IMR-90 (cell line): ENCODE measurements at regions not wholly inside any gene's neighbourhood (a gene's known extent, or its start where the extent isn't known, plus 50 kb on each side); places are given as distances from the start of the nearest gene placed in this dataset.
"Not testable (repeated sequence)": the region's sequence is repeated elsewhere in the genome, so short reads cannot be mapped to it uniquely, and the experiment has no call there.

ENCODE experiments used
- ATAC-seq: fragments of 200-7000 bp; cut with Tn5 transposase; 2 replicates; pipeline ENCODE4 v1.9.1; 2020; ENCODE audit warnings: low read depth, mild to moderate bottlenecking, moderate library complexity
- BruUV-seq: library from RNA; stranded (reverse); fragments of 400-500 nt; replicated peaks from 2 replicates; lab custom pipeline; 2021; lab: Mats Ljungman, UMichigan
- CTCF ChIA-PET: fragments of 300-600 bp; formaldehyde crosslinking; extraction: SDS; loops from one replicate; lab custom pipeline; 2021; ENCODE audit warnings: antibody characterized with exemption; lab: Yijun Ruan, JAX
- POLR2A ChIA-PET: fragments of 300-600 bp; sonication (Branson Sonifier 250); formaldehyde crosslinking; loops from one replicate; lab custom pipeline; 2022; ENCODE audit warnings: antibody characterized with exemption; ENCODE audit not compliant: unreplicated experiment; lab: Charles Lee
- DNase-seq: peaks from one replicate; pipeline ENCODE4 v3.0.0; 2013
- H2AFZ ChIP-seq: replicated peaks from 2 replicates; pipeline ENCODE3; 2013; ENCODE audit warnings: low read length, mild to moderate bottlenecking; ENCODE audit not compliant: poor library complexity
- H2AK5ac ChIP-seq: 2 replicates; pipeline ENCODE4 v1.6.1; 2013; ENCODE audit warnings: low read depth, low read length, inconsistent platforms
- H2AK9ac ChIP-seq: replicated peaks from 2 replicates; pipeline ENCODE3; 2013; ENCODE audit warnings: mild to moderate bottlenecking, low read depth, low read length, moderate library complexity; ENCODE audit not compliant: poor library complexity
- H2BK120ac ChIP-seq: 2 replicates; pipeline ENCODE4 v1.6.1; 2013; ENCODE audit warnings: low read depth, low read length, inconsistent platforms
- H2BK15ac ChIP-seq: 3 replicates; pipeline ENCODE4 v1.6.1; 2013; ENCODE audit warnings: low read depth, low read length, inconsistent platforms
- H2BK20ac ChIP-seq: 2 replicates; pipeline ENCODE4 v1.6.1; 2013; ENCODE audit warnings: low read depth, mild to moderate bottlenecking, inconsistent platforms, low read length, moderate library complexity
- H2BK5ac ChIP-seq: 2 replicates; pipeline ENCODE4 v1.6.1; 2013; ENCODE audit warnings: mild to moderate bottlenecking, low read depth, low read length, inconsistent platforms; ENCODE audit not compliant: poor library complexity, severe bottlenecking
- H3K14ac ChIP-seq: replicated peaks from 2 replicates; pipeline ENCODE4 v1.6.1; 2013; ENCODE audit warnings: low read depth, low read length, inconsistent platforms
- H3K18ac ChIP-seq: 2 replicates; pipeline ENCODE4 v1.6.1; 2013; ENCODE audit warnings: low read depth, low read length, control low read depth
- H3K23ac ChIP-seq: 2 replicates; pipeline ENCODE4 v1.6.1; 2013; ENCODE audit warnings: low read depth, low read length, inconsistent platforms
- H3K27ac ChIP-seq: 2 replicates; pipeline ENCODE4 v1.5.1; 2013; ENCODE audit warnings: mild to moderate bottlenecking, control low read depth, low read length; ENCODE audit not compliant: insufficient read depth
- H3K27me3 ChIP-seq: 2 replicates; pipeline ENCODE4 v1.6.1; 2013; ENCODE audit warnings: low read length; ENCODE audit not compliant: control insufficient read depth, insufficient read depth
- H3K36me3 ChIP-seq: 2 replicates; pipeline ENCODE4 v1.6.1; 2013; ENCODE audit warnings: low read length, mixed read lengths; ENCODE audit not compliant: control insufficient read depth, insufficient read depth
- H3K4ac ChIP-seq: 2 replicates; pipeline ENCODE4 v1.6.1; 2013; ENCODE audit warnings: low read depth, low read length, inconsistent platforms
- H3K4me1 ChIP-seq: 2 replicates; pipeline ENCODE4 v1.6.1; 2013; ENCODE audit warnings: low read length, mixed read lengths; ENCODE audit not compliant: control insufficient read depth, insufficient read depth
- H3K4me2 ChIP-seq: 2 replicates; pipeline ENCODE4 v1.6.1; 2013; ENCODE audit warnings: low read depth, mild to moderate bottlenecking, control low read depth, low read length, moderate library complexity
- H3K4me3 ChIP-seq: 2 replicates; pipeline ENCODE4 v1.5.1; 2013; ENCODE audit warnings: low read depth, mild to moderate bottlenecking, control low read depth, low read length, moderate library complexity; ENCODE audit not compliant: insufficient read depth
- H3K56ac ChIP-seq: 2 replicates; pipeline ENCODE4 v1.6.1; 2013; ENCODE audit warnings: low read length, inconsistent platforms; ENCODE audit not compliant: insufficient read depth; ENCODE audit errors: extremely low read depth
- H3K79me1 ChIP-seq, 2 experiments: 2 replicates each; pipeline ENCODE4 v1.6.1; 2013; ENCODE audit warnings: low read length in 2 of 2, inconsistent platforms in 1 of 2, low read depth in 1 of 2
- H3K9ac ChIP-seq: 2 replicates; pipeline ENCODE4 v1.6.1; 2013; ENCODE audit warnings: low read depth, low read length, control low read depth
- H3K9me1 ChIP-seq: 2 replicates; pipeline ENCODE4 v1.6.1; 2013; ENCODE audit warnings: low read length, inconsistent platforms; ENCODE audit not compliant: insufficient read depth
- H3K9me3 ChIP-seq: 2 replicates; pipeline ENCODE4 v1.6.1; 2013; ENCODE audit warnings: low read length; ENCODE audit not compliant: control insufficient read depth, insufficient read depth
- H4K20me1 ChIP-seq: 2 replicates; pipeline ENCODE4 v1.6.1; 2013; ENCODE audit warnings: low read length, inconsistent platforms; ENCODE audit not compliant: insufficient read depth
- H4K5ac ChIP-seq: 2 replicates; pipeline ENCODE4 v1.6.1; 2013; ENCODE audit warnings: mild to moderate bottlenecking, low read depth, low read length, control low read depth
- H4K8ac ChIP-seq, 2 experiments: 2 replicates each; pipeline ENCODE4 v1.6.1; 2013; ENCODE audit warnings: low read depth in 2 of 2, low read length in 2 of 2, control low read depth in 1 of 2, inconsistent platforms in 1 of 2
- H4K91ac ChIP-seq: 2 replicates; pipeline ENCODE4 v1.6.1; 2013; ENCODE audit warnings: low read depth, low read length, inconsistent platforms; ENCODE audit not compliant: insufficient read depth
- WGBS, 2 experiments: methylation state at CpG; one replicate each; pipeline versions ENCODE4 v1.1.5 to v1.1.7; 2013; ENCODE audit warnings: missing lambda C conversion rate in 2 of 2; ENCODE audit not compliant: insufficient read length in 1 of 2; ENCODE audit errors: extremely low coverage in 2 of 2; 5-methylcytosine and 5-hydroxymethylcytosine counted together
- dilution Hi-C: fragments of 300-500 bp; cut with HindIII; formaldehyde crosslinking; loops from one replicate; pipeline ENCODE4 v1.14.3; 2018; ENCODE audit warnings: low sequenced_read_pairs; ENCODE audit not compliant: unreplicated experiment
- in situ Hi-C: fragments of 300-500 bp; cut with MboI; formaldehyde crosslinking; loops from 3 replicates; pipeline ENCODE4 v1.14.3; 2019; ENCODE audit warnings: low sequenced_read_pairs, inconsistent platforms, mixed read lengths
- intact Hi-C: fragments of 100-400 bp; cut with micrococcal nuclease; formaldehyde crosslinking; loops from 2 replicates; pipeline ENCODE4 v1.10.0; 2022

GRCh38 chr1:137664-138063 lies 313.8 kb downstream of the OR4F29 start:
- DNase-seq, H3K4ac ChIP-seq, H2BK15ac ChIP-seq, H3K4me1 ChIP-seq, H3K9me3 ChIP-seq, H3K9me1 ChIP-seq, H3K4me2 ChIP-seq, ATAC-seq, H3K18ac ChIP-seq, H4K8ac ChIP-seq, H3K56ac ChIP-seq, H4K20me1 ChIP-seq, in situ Hi-C loops, CTCF ChIA-PET, H2AK5ac ChIP-seq, intact Hi-C loops, H3K9ac ChIP-seq, H2BK5ac ChIP-seq, H4K5ac ChIP-seq, H3K27me3 ChIP-seq, H3K27ac ChIP-seq, H4K91ac ChIP-seq, H2BK120ac ChIP-seq, H2AK9ac ChIP-seq, H3K4me3 ChIP-seq, H3K14ac ChIP-seq, dilution Hi-C loops, H2AFZ ChIP-seq, H3K23ac ChIP-seq, H3K36me3 ChIP-seq, BruUV-seq, H2BK20ac ChIP-seq, H3K79me1 ChIP-seq, POLR2A ChIA-PET: not testable (repeated sequence)
- WGBS, 2 experiments = no CpG with 5 or more reads among the region's 16 CpGs

DNA sequence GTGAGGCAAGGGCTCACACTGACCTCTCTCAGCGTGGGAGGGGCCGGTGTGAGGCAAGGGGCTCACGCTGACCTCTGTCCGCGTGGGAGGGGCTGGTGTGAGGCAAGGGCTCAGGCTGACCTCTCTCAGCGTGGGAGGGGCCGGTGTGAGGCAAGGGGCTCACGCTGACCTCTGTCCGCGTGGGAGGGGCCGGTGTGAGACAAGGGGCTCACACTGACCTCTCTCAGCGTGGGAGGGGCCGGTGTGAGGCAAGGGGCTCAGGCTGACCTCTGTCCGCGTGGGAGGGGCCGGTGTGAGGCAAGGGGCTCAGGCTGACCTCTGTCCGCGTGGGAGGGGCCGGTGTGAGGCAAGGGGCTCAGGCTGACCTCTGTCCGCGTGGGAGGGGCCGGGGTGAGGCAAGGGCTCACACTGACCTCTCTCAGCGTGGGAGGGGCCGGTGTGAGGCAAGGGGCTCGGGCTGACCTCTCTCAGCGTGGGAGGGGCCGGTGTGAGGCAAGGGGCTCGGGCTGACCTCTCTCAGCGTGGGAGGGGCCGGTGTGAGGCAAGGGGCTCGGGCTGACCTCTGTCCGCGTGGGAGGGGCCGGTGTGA lies 315.0 kb downstream of the OR4F29 start:
- POLR2A ChIA-PET, CTCF ChIA-PET, H3K4ac ChIP-seq, H4K8ac ChIP-seq, H4K91ac ChIP-seq, H3K36me3 ChIP-seq, H3K14ac ChIP-seq, H2BK120ac ChIP-seq, H3K4me3 ChIP-seq, H2AK9ac ChIP-seq, H3K23ac ChIP-seq, H3K27ac ChIP-seq, H3K4me2 ChIP-seq, H2BK5ac ChIP-seq, H4K5ac ChIP-seq, ATAC-seq, H3K9ac ChIP-seq, H2BK15ac ChIP-seq, H3K4me1 ChIP-seq, intact Hi-C loops, H3K27me3 ChIP-seq, DNase-seq, H2AK5ac ChIP-seq, H3K9me1 ChIP-seq, H3K9me3 ChIP-seq, H4K20me1 ChIP-seq, H3K79me1 ChIP-seq, in situ Hi-C loops, H2AFZ ChIP-seq, dilution Hi-C loops, H3K56ac ChIP-seq, H3K18ac ChIP-seq, BruUV-seq, H2BK20ac ChIP-seq: not testable (repeated sequence)
- WGBS, 2 experiments = no CpG with 5 or more reads among the region's 34 CpGs
